GM10248 (cell line): ENCODE measurements at regions not wholly inside any gene's neighbourhood (a gene's known extent, or its start where the extent isn't known, plus 50 kb on each side); places are given as distances from the start of the nearest gene placed in this dataset.

ENCODE experiments used
- CTCF ChIA-PET: fragments of 300-600 bp; sonication (Branson Sonifier 250); formaldehyde crosslinking; extraction: SDS; loops from one replicate; lab custom pipeline; 2021; ENCODE audit warnings: antibody characterized with exemption; lab: Yijun Ruan, JAX
- POLR2A ChIA-PET: fragments of 350-650 bp; sonication (Branson Sonifier 250); formaldehyde crosslinking; extraction: SDS; loops from one replicate; lab custom pipeline; 2020; ENCODE audit warnings: antibody characterized with exemption; lab: Yijun Ruan, JAX
- DNase-seq: peaks from one replicate; pipeline ENCODE4 v3.0.0; 2012; ENCODE audit errors: extremely low spot score
- CTCF ChIP-seq: IDR thresholded peaks from 2 replicates; pipeline ENCODE4 v1.5.1; 2012; ENCODE audit warnings: mild to moderate bottlenecking, low read depth; ENCODE audit errors: extremely low read depth, missing control alignments, control extremely low read depth

- ChIA-PET POLR2A (no interaction called here), CTCF (no interaction called here)
- no peak for DNase-seq
- no peak for TF ChIP-seq CTCF
Observed at GRCh38 chr1:34404804-34405203, 228.1 kb downstream of the C1orf94 start.

GRCh38 chr1:34405266-34405959 is 228.7 kb downstream of the C1orf94 start:
- no peak for TF ChIP-seq CTCF
- DNase-seq: no peak
- ChIA-PET CTCF (no interaction called here), POLR2A (no interaction called here)

- POLR2A ChIA-PET: no interaction called here
- DNase-seq: no peak
- no peak for TF ChIP-seq CTCF
- CTCF ChIA-PET: no interaction called here
Observed at GRCh38 chr1:34406377-34406776, 229.7 kb downstream of the C1orf94 start.

GRCh38 chr1:34406833-34407539 is 230.3 kb downstream of the C1orf94 start:
- TF ChIP-seq CTCF: no peak
- no peak for DNase-seq
- ChIA-PET CTCF (no interaction called here), POLR2A (no interaction called here)

GRCh38 chr1:34408011-34408410 is 231.3 kb downstream of the C1orf94 start:
- ChIA-PET CTCF (no interaction called here), POLR2A (no interaction called here)
- no peak for TF ChIP-seq CTCF
- no peak for DNase-seq

- no peak for DNase-seq
- ChIA-PET CTCF (interaction anchor here (1.1 kb wide), 1 partner anchor 19 kb away, joined by 3 read pairs; no protein-coding TSS in a partner anchor), POLR2A (no interaction called here)
- no peak for TF ChIP-seq CTCF
Observed at GRCh38 chr1:34409689-34410229, 233.1 kb downstream of the C1orf94 start.
